ENCODE measurements at regions not wholly inside any gene's neighbourhood (a gene's known extent, or its start where the extent isn't known, plus 50 kb on each side); places are given as distances from the start of the nearest gene placed in this dataset.
"Not testable (repeated sequence)": the region's sequence is repeated elsewhere in the genome, so short reads cannot be mapped to it uniquely, and the experiment has no call there.

- TF ChIP-seq, protein P1, sequence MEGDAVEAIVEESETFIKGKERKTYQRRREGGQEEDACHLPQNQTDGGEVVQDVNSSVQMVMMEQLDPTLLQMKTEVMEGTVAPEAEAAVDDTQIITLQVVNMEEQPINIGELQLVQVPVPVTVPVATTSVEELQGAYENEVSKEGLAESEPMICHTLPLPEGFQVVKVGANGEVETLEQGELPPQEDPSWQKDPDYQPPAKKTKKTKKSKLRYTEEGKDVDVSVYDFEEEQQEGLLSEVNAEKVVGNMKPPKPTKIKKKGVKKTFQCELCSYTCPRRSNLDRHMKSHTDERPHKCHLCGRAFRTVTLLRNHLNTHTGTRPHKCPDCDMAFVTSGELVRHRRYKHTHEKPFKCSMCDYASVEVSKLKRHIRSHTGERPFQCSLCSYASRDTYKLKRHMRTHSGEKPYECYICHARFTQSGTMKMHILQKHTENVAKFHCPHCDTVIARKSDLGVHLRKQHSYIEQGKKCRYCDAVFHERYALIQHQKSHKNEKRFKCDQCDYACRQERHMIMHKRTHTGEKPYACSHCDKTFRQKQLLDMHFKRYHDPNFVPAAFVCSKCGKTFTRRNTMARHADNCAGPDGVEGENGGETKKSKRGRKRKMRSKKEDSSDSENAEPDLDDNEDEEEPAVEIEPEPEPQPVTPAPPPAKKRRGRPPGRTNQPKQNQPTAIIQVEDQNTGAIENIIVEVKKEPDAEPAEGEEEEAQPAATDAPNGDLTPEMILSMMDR (IDR thresholded peaks at IDR 0.05) = not testable (repeated sequence)
- TF ChIP-seq POLR2A, EP300, POLR2AphosphoS5 (IDR thresholded peaks at IDR 0.05): not testable (repeated sequence)
Observed at GRCh38 chr5:85654144-85654543, 963.6 kb upstream of the COX7C start.

Measured in stomach (tissue), 4 donors.